ENCODE measurements at regions not wholly inside any gene's neighbourhood (a gene's known extent, or its start where the extent isn't known, plus 50 kb on each side); places are given as distances from the start of the nearest gene placed in this dataset.

GRCh38 chr2:67651565-67651964 is 254.4 kb downstream of the ETAA1 start:
- Histone ChIP-seq H3K4me1 (ENCODE audit: control insufficient read depth in 4 of 4, insufficient read depth in 4 of 4, low read length in 3 of 4) (no peaks in the 10 kb centered on the region), H3K36me3 (ENCODE audit: control insufficient read depth in 4 of 4, insufficient read depth in 3 of 4, low read depth in 1 of 4, low read length in 3 of 4) (no peaks in the 10 kb centered on the region), H3K27me3 (ENCODE audit: control insufficient read depth in 4 of 4, insufficient read depth in 4 of 4, low read length in 3 of 4) (no peaks in the 10 kb centered on the region), H3K27ac (ENCODE audit: low read depth in 1 of 2, low read length in 2 of 2) (no peak overlapping the region), H3K4me3 (ENCODE audit: low read depth in 1 of 3, low read length in 3 of 3) (no peak overlapping the region), H3K9me3 (ENCODE audit: control insufficient read depth in 4 of 4, low read length in 3 of 4) (peaks cover 2 to 6% (median 3%) of the 10 kb centered on the region in 4 donors), H3K9ac (ENCODE audit: low read depth in 1 of 2, low read length in 2 of 2) (no peak overlapping the region)
- no peak for DNase-seq (ENCODE audit: low spot score)
- 57% methylated on average over 3 of the region's 3 CpGs for WGBS
- no peak for TF ChIP-seq HNF4A (conservative IDR thresholded peaks at IDR 0.05)
- TF ChIP-seq, protein P1, sequence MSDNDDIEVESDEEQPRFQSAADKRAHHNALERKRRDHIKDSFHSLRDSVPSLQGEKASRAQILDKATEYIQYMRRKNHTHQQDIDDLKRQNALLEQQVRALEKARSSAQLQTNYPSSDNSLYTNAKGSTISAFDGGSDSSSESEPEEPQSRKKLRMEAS (IDR thresholded peaks at IDR 0.05) = no peak
- TF ChIP-seq SP1 (IDR thresholded peaks at IDR 0.05) = no peak
- TF ChIP-seq, protein P2, sequence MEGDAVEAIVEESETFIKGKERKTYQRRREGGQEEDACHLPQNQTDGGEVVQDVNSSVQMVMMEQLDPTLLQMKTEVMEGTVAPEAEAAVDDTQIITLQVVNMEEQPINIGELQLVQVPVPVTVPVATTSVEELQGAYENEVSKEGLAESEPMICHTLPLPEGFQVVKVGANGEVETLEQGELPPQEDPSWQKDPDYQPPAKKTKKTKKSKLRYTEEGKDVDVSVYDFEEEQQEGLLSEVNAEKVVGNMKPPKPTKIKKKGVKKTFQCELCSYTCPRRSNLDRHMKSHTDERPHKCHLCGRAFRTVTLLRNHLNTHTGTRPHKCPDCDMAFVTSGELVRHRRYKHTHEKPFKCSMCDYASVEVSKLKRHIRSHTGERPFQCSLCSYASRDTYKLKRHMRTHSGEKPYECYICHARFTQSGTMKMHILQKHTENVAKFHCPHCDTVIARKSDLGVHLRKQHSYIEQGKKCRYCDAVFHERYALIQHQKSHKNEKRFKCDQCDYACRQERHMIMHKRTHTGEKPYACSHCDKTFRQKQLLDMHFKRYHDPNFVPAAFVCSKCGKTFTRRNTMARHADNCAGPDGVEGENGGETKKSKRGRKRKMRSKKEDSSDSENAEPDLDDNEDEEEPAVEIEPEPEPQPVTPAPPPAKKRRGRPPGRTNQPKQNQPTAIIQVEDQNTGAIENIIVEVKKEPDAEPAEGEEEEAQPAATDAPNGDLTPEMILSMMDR (IDR thresholded peaks at IDR 0.05; ENCODE audit: low read depth, low read length, missing input control) = no peak
- TF ChIP-seq YY1 (IDR thresholded peaks at IDR 0.05) = no peak
- TF ChIP-seq, protein P3, sequence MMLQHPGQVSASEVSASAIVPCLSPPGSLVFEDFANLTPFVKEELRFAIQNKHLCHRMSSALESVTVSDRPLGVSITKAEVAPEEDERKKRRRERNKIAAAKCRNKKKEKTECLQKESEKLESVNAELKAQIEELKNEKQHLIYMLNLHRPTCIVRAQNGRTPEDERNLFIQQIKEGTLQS (IDR thresholded peaks at IDR 0.05) = no peak
- no peak for TF ChIP-seq EGR1 (IDR thresholded peaks at IDR 0.05; ENCODE audit: low read depth in 2 of 2)
- TF ChIP-seq FOXA1 (IDR thresholded peaks at IDR 0.05) = no peak
- TF ChIP-seq RXRA (IDR thresholded peaks at IDR 0.05) = no peak
- TF ChIP-seq RAD21 (IDR thresholded peaks at IDR 0.05) = no peak
- TF ChIP-seq JUND (IDR thresholded peaks at IDR 0.05) = no peak
- no peak for TF ChIP-seq TAF1 (conservative IDR thresholded peaks at IDR 0.05)
- no peak for TF ChIP-seq HNF4G (IDR thresholded peaks at IDR 0.05)
- no peak for TF ChIP-seq ZBTB33 (IDR thresholded peaks at IDR 0.05)
- no peak for TF ChIP-seq NR2F2 (IDR thresholded peaks at IDR 0.05)

GRCh38 chr2:67652679-67653078 is 255.5 kb downstream of the ETAA1 start:
- Histone ChIP-seq H3K9me3 (ENCODE audit: control insufficient read depth in 4 of 4, low read length in 3 of 4) (no peaks in the 10 kb centered on the region), H3K9ac (ENCODE audit: low read depth in 1 of 2, low read length in 2 of 2) (no peak overlapping the region), H3K36me3 (ENCODE audit: control insufficient read depth in 4 of 4, insufficient read depth in 3 of 4, low read depth in 1 of 4, low read length in 3 of 4) (no peaks in the 10 kb centered on the region), H3K4me1 (ENCODE audit: control insufficient read depth in 4 of 4, insufficient read depth in 4 of 4, low read length in 3 of 4) (no peaks in the 10 kb centered on the region), H3K27me3 (ENCODE audit: control insufficient read depth in 4 of 4, insufficient read depth in 4 of 4, low read length in 3 of 4) (no peaks in the 10 kb centered on the region), H3K4me3 (ENCODE audit: low read depth in 1 of 3, low read length in 3 of 3) (no peak overlapping the region), H3K27ac (ENCODE audit: low read depth in 1 of 2, low read length in 2 of 2) (no peak overlapping the region)
- TF ChIP-seq, protein P1 (IDR thresholded peaks at IDR 0.05) = no peak
- TF ChIP-seq YY1 (IDR thresholded peaks at IDR 0.05) (no peak), GABPA (IDR thresholded peaks at IDR 0.05 in 1 of 2, conservative IDR thresholded peaks at IDR 0.05 in 1 of 2) (no peak), ZBTB33 (IDR thresholded peaks at IDR 0.05) (no peak), JUND (IDR thresholded peaks at IDR 0.05) (no peak), EGR1 (IDR thresholded peaks at IDR 0.05; ENCODE audit: low read depth in 2 of 2) (no peak), HNF4A (conservative IDR thresholded peaks at IDR 0.05) (no peak), NR2F2 (IDR thresholded peaks at IDR 0.05) (no peak), FOXA1 (IDR thresholded peaks at IDR 0.05) (no peak), RAD21 (IDR thresholded peaks at IDR 0.05) (no peak)
- TF ChIP-seq, protein P4, sequence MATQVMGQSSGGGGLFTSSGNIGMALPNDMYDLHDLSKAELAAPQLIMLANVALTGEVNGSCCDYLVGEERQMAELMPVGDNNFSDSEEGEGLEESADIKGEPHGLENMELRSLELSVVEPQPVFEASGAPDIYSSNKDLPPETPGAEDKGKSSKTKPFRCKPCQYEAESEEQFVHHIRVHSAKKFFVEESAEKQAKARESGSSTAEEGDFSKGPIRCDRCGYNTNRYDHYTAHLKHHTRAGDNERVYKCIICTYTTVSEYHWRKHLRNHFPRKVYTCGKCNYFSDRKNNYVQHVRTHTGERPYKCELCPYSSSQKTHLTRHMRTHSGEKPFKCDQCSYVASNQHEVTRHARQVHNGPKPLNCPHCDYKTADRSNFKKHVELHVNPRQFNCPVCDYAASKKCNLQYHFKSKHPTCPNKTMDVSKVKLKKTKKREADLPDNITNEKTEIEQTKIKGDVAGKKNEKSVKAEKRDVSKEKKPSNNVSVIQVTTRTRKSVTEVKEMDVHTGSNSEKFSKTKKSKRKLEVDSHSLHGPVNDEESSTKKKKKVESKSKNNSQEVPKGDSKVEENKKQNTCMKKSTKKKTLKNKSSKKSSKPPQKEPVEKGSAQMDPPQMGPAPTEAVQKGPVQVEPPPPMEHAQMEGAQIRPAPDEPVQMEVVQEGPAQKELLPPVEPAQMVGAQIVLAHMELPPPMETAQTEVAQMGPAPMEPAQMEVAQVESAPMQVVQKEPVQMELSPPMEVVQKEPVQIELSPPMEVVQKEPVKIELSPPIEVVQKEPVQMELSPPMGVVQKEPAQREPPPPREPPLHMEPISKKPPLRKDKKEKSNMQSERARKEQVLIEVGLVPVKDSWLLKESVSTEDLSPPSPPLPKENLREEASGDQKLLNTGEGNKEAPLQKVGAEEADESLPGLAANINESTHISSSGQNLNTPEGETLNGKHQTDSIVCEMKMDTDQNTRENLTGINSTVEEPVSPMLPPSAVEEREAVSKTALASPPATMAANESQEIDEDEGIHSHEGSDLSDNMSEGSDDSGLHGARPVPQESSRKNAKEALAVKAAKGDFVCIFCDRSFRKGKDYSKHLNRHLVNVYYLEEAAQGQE (IDR thresholded peaks at IDR 0.05) = no peak
- TF ChIP-seq, protein P3 (IDR thresholded peaks at IDR 0.05) = no peak
- no peak for DNase-seq (ENCODE audit: low spot score)
- WGBS = 98% methylated on average over 1 of the region's 1 CpG
